ENCODE measurements at regions not wholly inside any gene's neighbourhood (a gene's known extent, or its start where the extent isn't known, plus 50 kb on each side); places are given as distances from the start of the nearest gene placed in this dataset.
"Not testable (repeated sequence)": the region's sequence is repeated elsewhere in the genome, so short reads cannot be mapped to it uniquely, and the experiment has no call there.

- TF ChIP-seq RARB (CRISPR knock-in tag; IDR thresholded peaks at IDR 0.05); PATZ1 (CRISPR knock-in tag; IDR thresholded peaks at IDR 0.05; ENCODE audit: borderline replicate concordance); SNAI2 (CRISPR knock-in tag; IDR thresholded peaks at IDR 0.05); BACH2 (CRISPR knock-in tag; IDR thresholded peaks at IDR 0.05; ENCODE audit: borderline replicate concordance); ZNF8 (CRISPR knock-in tag; IDR thresholded peaks at IDR 0.05); GLIS3 (CRISPR knock-in tag; IDR thresholded peaks at IDR 0.05): not testable (repeated sequence)
- TF ChIP-seq, protein P1, sequence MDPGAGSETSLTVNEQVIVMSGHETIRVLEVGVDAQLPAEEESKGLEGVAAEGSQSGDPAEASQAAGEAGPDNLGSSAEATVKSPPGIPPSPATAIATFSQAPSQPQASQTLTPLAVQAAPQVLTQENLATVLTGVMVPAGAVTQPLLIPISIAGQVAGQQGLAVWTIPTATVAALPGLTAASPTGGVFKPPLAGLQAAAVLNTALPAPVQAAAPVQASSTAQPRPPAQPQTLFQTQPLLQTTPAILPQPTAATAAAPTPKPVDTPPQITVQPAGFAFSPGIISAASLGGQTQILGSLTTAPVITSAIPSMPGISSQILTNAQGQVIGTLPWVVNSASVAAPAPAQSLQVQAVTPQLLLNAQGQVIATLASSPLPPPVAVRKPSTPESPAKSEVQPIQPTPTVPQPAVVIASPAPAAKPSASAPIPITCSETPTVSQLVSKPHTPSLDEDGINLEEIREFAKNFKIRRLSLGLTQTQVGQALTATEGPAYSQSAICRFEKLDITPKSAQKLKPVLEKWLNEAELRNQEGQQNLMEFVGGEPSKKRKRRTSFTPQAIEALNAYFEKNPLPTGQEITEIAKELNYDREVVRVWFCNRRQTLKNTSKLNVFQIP (CRISPR knock-in tag; IDR thresholded peaks at IDR 0.05; ENCODE audit: borderline replicate concordance, low read depth), result not testable (repeated sequence)
- TF ChIP-seq, protein P2, sequence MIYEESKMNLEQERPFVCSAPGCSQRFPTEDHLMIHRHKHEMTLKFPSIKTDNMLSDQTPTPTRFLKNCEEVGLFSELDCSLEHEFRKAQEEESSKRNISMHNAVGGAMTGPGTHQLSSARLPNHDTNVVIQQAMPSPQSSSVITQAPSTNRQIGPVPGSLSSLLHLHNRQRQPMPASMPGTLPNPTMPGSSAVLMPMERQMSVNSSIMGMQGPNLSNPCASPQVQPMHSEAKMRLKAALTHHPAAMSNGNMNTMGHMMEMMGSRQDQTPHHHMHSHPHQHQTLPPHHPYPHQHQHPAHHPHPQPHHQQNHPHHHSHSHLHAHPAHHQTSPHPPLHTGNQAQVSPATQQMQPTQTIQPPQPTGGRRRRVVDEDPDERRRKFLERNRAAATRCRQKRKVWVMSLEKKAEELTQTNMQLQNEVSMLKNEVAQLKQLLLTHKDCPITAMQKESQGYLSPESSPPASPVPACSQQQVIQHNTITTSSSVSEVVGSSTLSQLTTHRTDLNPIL (CRISPR knock-in tag; IDR thresholded peaks at IDR 0.05; ENCODE audit: low read depth), result not testable (repeated sequence)
These were observed 111.7 kb upstream of the LPCAT1 start for GRCh38 chr5:1635477-1635876.
